ENCODE measurements at regions not wholly inside any gene's neighbourhood (a gene's known extent, or its start where the extent isn't known, plus 50 kb on each side); places are given as distances from the start of the nearest gene placed in this dataset.

DNA sequence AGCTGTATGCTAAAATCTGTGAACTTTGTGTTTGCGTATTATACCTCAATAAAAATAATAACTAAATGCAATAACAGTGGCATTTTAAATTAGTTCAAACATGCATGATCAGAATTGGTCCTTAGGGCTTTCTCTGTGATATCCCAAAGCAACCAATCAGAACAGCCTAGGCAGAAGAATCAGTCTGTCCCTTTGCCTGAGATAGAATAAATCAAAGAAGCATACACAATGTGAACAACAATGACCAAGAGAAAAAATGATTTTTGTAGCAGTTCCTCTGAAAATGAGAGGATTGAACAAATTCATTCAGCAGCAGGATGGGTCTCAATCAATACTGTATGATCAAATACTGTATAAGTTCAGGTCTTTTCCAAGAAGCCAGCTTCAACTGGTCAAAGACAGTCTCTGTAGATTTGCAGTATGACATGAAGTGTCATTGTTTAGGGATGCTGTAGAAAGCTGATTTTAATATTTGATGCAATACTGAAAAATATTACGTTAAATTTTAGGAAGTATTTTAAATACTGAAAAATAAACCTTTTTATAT, 1071.6 kb downstream of the AGBL1 start:
- H3K27me3 ChIP-seq (ENCODE audit: insufficient read depth, low read depth, low read length) = no peaks in the 10 kb centered on the region
- H3K36me3 ChIP-seq (ENCODE audit: insufficient read depth, low read length) = no peaks in the 10 kb centered on the region
- TF ChIP-seq, protein P1, sequence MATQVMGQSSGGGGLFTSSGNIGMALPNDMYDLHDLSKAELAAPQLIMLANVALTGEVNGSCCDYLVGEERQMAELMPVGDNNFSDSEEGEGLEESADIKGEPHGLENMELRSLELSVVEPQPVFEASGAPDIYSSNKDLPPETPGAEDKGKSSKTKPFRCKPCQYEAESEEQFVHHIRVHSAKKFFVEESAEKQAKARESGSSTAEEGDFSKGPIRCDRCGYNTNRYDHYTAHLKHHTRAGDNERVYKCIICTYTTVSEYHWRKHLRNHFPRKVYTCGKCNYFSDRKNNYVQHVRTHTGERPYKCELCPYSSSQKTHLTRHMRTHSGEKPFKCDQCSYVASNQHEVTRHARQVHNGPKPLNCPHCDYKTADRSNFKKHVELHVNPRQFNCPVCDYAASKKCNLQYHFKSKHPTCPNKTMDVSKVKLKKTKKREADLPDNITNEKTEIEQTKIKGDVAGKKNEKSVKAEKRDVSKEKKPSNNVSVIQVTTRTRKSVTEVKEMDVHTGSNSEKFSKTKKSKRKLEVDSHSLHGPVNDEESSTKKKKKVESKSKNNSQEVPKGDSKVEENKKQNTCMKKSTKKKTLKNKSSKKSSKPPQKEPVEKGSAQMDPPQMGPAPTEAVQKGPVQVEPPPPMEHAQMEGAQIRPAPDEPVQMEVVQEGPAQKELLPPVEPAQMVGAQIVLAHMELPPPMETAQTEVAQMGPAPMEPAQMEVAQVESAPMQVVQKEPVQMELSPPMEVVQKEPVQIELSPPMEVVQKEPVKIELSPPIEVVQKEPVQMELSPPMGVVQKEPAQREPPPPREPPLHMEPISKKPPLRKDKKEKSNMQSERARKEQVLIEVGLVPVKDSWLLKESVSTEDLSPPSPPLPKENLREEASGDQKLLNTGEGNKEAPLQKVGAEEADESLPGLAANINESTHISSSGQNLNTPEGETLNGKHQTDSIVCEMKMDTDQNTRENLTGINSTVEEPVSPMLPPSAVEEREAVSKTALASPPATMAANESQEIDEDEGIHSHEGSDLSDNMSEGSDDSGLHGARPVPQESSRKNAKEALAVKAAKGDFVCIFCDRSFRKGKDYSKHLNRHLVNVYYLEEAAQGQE (IDR thresholded peaks at IDR 0.05; ENCODE audit: borderline replicate concordance) = no peak
- TF ChIP-seq MXI1 (conservative IDR thresholded peaks at IDR 0.05; ENCODE audit: poor library complexity, severe bottlenecking) (no peak), TAF1 (IDR thresholded peaks at IDR 0.05; ENCODE audit: low read depth) (no peak)
- H2AFZ ChIP-seq (ENCODE audit: low read depth, low read length) = no peak overlapping the region
- H3K79me2 ChIP-seq (replicated peaks; ENCODE audit: insufficient read depth, low read length) = no peaks in the 10 kb centered on the region
- H3K9me2 ChIP-seq (ENCODE audit: insufficient read depth, low read length) = no peaks in the 10 kb centered on the region
- H3K27ac ChIP-seq (ENCODE audit: low read length) = no peak overlapping the region
- no peak overlapping the region for H3K4me2 ChIP-seq (ENCODE audit: low read length)
- H3K4me3 ChIP-seq (ENCODE audit: low read length) = no peak overlapping the region
- no peaks in the 10 kb centered on the region for H3F3A ChIP-seq (ENCODE audit: insufficient read depth, low read length, poor library complexity, severe bottlenecking)
- H3K9me3 ChIP-seq (ENCODE audit: low read length) = no peaks in the 10 kb centered on the region
- H3K9ac ChIP-seq (ENCODE audit: low read length) = no peak overlapping the region
- H4K20me1 ChIP-seq (ENCODE audit: insufficient read depth) = no peaks in the 10 kb centered on the region

DNA sequence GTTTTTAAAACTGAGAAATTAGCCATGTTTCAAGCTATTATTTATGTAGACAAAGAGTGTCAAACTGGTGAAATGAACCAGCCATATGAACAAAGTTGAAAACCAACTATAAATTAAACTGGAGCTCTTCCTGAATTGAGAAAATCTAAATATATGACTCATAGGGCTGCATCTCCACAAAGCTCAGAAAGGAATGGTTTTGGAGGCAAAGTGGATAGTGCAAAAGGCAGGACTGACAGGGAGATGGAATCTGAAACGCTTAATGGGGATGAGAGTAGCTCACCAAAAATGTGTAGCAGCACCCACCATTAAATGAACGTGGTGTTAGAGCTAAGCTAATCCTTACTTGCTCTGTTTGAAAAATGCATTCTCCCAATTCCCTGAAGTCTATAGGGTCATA, 1066.0 kb downstream of the AGBL1 start:
- H3F3A ChIP-seq (ENCODE audit: insufficient read depth, low read length, poor library complexity, severe bottlenecking) = no peaks in the 10 kb centered on the region
- TF ChIP-seq, protein P1 (IDR thresholded peaks at IDR 0.05; ENCODE audit: borderline replicate concordance) = no peak
- no peak for TF ChIP-seq POLR2AphosphoS5 (IDR thresholded peaks at IDR 0.05)
- TF ChIP-seq RAD21 (conservative IDR thresholded peaks at IDR 0.05) = no peak
- TF ChIP-seq EP300 (conservative IDR thresholded peaks at IDR 0.05; ENCODE audit: poor library complexity, severe bottlenecking) = no peak
- no peak for TF ChIP-seq SMC3 (conservative IDR thresholded peaks at IDR 0.05; ENCODE audit: poor library complexity)
- TF ChIP-seq, protein P2, sequence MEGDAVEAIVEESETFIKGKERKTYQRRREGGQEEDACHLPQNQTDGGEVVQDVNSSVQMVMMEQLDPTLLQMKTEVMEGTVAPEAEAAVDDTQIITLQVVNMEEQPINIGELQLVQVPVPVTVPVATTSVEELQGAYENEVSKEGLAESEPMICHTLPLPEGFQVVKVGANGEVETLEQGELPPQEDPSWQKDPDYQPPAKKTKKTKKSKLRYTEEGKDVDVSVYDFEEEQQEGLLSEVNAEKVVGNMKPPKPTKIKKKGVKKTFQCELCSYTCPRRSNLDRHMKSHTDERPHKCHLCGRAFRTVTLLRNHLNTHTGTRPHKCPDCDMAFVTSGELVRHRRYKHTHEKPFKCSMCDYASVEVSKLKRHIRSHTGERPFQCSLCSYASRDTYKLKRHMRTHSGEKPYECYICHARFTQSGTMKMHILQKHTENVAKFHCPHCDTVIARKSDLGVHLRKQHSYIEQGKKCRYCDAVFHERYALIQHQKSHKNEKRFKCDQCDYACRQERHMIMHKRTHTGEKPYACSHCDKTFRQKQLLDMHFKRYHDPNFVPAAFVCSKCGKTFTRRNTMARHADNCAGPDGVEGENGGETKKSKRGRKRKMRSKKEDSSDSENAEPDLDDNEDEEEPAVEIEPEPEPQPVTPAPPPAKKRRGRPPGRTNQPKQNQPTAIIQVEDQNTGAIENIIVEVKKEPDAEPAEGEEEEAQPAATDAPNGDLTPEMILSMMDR (IDR thresholded peaks at IDR 0.05; ENCODE audit: poor library complexity, severe bottlenecking) = no peak
- TF ChIP-seq TAF1 (IDR thresholded peaks at IDR 0.05; ENCODE audit: low read depth) = no peak
- TF ChIP-seq EZH2 (IDR thresholded peaks at IDR 0.05; ENCODE audit: borderline replicate concordance, insufficient read depth, low read length, poor library complexity, severe bottlenecking) = no peak
- TF ChIP-seq MXI1 (conservative IDR thresholded peaks at IDR 0.05; ENCODE audit: poor library complexity, severe bottlenecking) = no peak
- no peak overlapping the region for H3K27ac ChIP-seq (ENCODE audit: low read length)
- no peaks in the 10 kb centered on the region for H3K27me3 ChIP-seq (ENCODE audit: insufficient read depth, low read depth, low read length)
- no peaks in the 10 kb centered on the region for H3K9me2 ChIP-seq (ENCODE audit: insufficient read depth, low read length)
- no peak overlapping the region for H3K4me2 ChIP-seq (ENCODE audit: low read length)
- no peak overlapping the region for H3K4me3 ChIP-seq (ENCODE audit: low read length)
- no peaks in the 10 kb centered on the region for H3K79me2 ChIP-seq (replicated peaks; ENCODE audit: insufficient read depth, low read length)
- H3K9ac ChIP-seq (ENCODE audit: low read length) = no peak overlapping the region
- no peak overlapping the region for H2AFZ ChIP-seq (ENCODE audit: low read depth, low read length)
- no peaks in the 10 kb centered on the region for H3K9me3 ChIP-seq (ENCODE audit: low read length)
- no peaks in the 10 kb centered on the region for H3K36me3 ChIP-seq (ENCODE audit: insufficient read depth, low read length)
- H4K20me1 ChIP-seq (ENCODE audit: insufficient read depth) = no peaks in the 10 kb centered on the region

Measured in neural cell (in vitro differentiated cells).